ENCODE measurements at regions not wholly inside any gene's neighbourhood (a gene's known extent, or its start where the extent isn't known, plus 50 kb on each side); places are given as distances from the start of the nearest gene placed in this dataset.
"Not testable (repeated sequence)": the region's sequence is repeated elsewhere in the genome, so short reads cannot be mapped to it uniquely, and the experiment has no call there.

DNA sequence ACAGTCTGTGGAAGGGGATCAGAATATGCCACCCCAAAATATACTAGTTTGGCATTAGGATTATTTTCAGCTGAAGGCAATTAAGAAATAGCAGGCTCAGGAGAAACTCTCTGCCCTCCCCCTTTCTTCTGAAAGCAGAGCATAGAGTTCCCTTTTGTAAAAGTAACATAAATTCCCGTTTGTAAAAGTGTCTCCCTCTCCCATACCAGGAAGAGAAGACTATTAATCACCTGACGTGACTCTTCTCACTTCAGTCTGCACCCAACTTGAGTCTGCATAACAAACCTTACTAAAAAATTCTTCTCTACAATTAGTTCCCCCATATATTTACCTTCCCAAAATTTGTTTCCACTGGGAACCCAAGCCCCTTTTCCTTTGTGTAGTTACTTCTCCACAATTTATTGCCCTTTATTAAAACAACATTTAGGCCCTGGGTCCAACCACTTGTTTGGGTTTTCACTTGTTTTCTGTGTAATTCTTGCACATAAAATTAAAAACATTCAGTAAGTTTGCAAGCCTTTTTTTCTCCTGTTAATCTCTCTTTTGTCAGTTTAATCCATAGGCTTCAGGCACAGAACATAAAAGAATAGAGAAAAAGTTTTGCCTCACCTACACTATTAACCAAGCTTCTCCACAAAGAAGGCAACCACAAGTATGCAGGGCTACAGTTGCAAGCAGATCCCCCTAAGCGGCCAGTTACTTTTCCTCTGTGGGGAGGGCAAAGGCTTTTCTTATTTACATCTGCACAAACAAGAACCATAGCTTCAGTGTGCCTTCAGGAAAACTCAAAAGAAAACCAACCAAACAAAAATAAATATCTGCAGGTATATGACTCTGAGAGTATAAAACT, 73.8 kb upstream of the EPCAM start:
- DNase-seq, result no peak

DNA sequence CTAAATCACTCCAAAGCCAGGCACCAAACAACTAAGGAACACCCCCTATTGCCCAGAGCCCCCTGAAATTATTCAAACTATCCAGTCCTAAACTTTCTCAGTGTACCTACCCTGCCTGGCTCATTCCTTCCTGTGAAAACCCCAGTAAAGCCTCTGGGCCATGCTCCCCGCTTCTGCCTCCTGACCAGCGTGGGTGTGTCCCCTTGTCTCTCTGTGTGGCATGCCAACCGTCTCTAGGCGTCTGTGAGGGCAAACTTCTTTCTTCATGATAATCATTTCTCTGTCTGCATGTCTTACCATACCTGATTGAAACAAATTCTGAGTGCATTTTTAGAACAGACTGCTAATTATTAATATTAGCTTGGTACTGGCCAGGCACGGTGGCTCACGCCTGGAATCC, 75.1 kb upstream of the EPCAM start:
- no peak for DNase-seq

DNA sequence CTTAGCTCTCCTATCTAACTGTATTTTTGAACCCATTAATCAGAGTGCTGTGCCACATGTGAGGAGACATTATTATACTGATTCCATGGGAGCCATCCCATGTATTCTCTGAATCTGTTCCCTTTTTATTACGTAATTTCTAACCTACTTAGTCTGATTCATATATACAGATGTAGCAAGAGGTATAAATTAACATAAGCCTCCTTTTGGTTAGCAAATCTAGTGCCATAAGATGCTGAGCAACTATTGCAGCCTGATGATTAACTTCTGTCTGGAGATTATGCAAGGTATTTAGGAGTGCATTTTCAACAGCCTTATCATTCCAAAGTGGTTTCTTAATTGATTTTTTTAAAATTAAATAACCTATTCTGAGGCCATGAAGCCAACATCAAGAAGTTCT, 80.2 kb upstream of the EPCAM start:
- no peak for DNase-seq

DNA sequence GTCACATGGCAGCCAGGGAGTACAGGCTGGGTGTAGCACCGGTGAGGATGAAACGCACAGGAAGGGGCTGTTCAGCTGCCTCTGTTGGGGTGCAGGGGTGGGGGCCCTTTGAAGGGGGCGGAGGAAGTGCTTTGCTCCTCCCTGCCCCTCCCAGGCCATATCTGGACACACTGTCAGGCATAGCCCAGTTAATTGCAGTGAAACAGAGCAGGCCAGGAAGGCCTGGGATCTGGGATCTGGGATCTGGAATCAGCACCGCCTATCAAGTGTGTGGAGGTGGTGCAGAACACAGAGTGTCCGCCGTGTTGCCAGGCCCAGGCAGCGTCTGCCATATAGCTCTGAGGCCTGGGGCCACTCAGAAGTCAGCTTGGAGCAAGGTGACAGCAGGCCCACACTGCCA, 85.5 kb upstream of the EPCAM start:
- no peak for DNase-seq

DNA sequence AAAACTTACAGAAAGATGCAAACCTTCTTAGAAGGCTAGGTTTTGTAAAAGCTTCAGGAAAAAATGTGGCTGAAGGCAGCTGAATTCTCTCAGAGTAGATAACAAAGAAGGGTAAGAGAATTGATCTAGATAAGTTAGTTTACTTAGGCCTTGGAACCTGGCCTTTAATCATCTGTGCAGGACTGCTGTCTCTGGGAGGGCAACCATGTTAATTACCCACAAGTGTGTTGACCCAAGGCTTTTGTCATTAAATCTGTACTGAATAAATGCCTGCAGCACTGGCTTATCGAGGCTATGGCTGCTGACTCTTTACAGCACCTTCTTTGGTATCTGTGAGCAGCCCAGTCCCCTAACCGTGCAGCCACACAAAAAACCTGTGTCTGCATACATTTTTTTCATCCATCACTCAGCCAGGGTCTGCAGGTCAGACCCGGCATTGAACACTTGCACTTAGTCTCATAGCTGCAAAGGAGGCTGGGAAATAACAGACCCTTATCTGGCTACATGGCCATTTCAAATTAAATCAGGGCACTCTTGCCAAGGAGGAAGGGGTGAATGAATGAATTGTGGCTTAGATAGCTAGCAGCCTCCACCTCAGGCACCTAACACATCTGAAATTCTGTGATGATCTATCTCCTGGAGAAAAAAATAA, 86.4 kb upstream of the EPCAM start:
- no peak for DNase-seq

DNA sequence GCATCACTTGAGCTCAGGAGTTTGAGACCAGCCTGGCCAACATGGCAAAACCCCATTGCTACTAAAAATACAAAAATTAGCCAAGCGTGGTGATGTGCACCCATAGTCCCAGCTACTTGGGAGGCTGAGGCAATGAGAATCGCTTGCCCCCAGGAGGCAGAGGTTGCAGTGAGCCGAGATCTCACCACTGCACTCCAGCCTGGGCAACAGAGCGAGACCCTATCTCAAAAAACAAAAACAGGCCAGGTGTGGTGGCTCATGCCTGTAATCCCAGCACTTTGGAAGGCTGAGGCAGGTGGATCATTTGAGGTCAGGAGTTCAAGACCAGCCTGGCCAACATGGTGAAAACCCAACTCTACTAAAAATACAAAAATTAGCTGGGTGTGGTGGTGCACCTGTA, 89.6 kb upstream of the EPCAM start:
- not testable (repeated sequence) for DNase-seq

DNA sequence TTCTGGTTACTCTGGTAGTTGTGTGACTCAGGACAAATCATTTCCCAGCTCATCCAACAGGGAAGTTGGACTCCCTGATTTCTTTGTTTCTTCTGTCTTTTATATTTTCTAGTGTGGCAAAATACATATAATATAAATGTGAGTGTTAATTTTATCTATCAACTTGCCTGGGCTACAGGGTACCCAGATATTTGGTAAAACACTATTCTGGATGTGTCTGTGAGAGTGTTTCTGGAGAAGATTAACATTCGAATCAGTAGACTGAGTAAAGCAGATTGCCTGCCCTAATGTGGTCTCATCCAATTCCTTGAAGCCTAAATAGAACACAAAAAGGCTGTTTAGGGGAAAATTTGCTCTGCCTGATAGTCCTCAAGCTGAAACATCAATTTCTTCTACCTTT, 91.1 kb upstream of the EPCAM start:
- DNase-seq, result no peak

DNA sequence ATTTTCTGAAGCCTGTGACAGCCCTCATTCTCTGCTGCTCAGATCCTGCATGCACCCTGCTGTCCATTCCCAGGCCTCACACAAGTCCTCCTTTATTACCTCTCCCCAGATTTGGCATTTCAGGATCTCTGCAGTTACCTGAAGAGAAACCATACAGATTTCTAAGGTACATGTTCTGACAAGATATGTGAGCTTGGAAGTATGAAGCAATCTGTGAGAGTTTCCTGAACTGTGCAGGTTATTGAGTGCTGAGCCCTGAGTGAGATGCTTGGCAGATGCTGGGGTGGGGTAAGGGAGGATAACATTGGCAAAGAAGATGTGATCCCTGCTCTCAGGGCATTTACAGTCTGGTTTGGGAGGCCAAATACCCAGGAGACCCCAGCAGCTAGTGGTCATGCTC, 91.9 kb upstream of the EPCAM start:
- no peak for DNase-seq

DNA sequence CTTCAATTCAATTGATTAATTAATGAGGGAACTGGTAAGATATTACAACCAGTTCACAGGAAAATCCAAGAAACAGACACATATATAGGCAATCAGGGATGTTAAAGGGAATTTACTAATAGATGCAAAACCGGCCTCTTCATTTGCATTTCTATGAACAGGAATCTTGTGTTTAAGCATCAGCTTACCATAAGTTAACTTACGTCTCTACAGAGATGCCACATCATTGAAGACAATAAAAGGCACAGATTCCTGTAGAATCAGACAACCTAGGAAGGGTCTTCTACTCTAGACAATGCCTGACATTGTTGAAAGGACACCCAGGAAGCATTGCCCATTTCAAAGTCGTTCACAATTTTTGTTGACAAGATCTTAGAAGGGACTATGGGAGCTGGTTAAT, 93.0 kb upstream of the EPCAM start:
- no peak for DNase-seq

DNA sequence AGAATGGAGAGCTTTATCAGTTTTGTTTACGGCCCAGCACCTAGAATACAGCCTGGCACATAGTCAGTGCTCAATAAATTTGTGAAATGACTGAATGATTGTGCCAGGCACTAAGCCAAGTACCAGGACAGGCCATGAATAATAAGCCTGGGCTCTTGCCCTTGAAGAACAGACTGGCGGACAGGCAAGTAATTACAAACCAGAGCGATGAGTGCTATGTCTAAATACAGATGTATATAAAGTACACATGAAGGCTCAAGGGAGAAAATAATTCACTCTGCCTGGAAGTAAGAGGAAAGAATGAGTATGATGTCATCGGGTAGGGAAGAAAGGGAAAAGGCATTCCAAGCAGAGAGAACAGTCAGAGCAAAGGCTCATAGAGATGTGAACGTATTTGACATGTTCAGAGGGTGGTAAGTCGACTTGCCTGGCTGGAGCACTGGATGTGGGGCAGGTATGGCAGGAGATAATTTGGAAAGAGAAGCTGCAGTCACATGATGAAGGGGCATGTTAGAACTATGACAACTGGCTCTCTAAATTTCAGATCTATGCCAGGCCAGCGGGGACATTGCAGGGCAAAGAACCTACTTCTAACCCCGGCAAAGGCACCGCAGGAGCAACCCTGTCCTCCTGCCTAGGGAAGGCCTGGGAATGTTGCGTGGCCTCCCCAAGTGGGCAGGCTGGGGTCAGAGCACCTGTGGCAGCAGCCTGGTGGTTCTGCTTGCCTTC, 94.9 kb upstream of the EPCAM start:
- DNase-seq, result no peak

DNA sequence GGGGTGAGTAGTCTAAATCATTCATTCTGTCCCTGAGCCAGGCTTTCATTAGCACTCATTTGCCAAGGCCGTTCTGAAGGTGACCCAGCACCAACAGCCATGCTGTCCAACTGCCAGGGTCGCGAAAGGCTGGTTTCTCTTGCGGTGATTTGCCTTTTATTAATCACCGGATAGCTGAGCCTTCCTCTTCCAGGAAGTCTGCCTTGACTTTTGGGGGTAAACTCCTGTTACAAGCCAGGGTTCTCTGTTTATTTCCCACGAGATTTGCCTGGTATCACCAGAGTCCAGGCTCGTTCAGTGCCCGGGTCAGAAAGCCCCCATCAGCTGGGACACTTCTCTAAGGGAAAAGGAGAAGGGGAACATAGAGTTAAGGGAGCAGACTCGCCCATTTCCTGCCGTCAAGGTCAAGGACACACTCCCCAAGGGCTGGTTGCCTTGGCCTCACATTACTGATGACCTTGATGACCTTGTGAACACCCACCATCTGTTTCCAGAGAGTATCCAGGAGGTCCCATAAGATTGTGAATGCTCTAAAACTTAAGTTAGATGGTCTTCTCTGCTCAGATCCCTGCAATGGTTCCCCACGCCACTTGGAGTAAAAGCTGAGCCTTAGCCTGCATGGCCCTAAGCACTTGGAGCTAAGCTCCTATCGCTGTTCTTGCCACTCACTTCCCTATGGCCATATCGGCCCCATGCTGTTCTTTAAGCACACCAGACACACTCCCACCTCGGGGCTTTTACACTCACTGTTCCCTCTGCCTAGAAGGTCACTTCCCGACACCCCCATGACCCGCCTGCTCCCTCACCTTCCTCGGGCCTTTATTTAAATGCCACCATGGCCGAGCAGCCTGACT, 96.0 kb upstream of the EPCAM start:
- DNase-seq, result no peak

DNA sequence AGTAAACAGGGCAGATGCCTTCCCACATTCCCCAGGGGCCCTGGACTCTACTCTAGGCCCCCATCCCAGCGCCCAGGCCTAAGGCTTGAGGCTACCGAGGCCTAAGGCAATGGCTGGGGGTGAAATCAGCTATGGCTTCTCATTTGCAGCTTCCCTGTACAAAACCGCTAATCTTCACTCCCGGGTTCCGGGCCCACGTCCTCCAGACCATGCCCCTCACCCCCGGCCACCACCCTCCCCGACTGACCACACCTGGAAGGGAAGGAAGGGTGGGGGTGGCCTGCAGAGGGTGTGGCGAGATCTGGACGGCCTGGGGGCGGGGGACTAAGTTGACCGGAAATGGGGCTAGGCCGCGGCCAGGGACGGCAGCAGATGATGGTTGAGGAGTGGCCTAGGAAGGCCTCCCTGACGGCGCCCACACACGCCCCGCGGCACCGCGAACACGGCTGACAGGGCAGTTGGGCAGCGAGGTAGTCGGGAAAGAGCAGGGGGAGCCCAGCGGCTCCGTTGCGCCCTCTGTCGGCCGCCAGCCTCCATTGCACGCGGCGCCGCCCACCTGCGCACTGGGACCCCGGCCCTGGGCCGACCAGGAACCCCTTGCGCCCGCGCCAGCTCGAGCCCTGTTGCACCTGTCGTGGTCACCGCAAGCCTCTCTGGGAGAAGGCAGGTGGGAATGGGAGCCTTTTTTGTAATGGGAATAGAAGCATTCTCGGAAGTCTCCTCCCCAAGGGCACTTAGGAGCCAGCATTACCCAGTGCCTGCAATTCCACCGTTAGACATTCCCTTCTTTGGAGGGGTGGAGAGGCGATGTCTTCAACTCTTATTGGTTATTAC, 95.9 kb upstream of the CALM2 start:
- DNase-seq, result peak; percentile 54 to 69

DNA sequence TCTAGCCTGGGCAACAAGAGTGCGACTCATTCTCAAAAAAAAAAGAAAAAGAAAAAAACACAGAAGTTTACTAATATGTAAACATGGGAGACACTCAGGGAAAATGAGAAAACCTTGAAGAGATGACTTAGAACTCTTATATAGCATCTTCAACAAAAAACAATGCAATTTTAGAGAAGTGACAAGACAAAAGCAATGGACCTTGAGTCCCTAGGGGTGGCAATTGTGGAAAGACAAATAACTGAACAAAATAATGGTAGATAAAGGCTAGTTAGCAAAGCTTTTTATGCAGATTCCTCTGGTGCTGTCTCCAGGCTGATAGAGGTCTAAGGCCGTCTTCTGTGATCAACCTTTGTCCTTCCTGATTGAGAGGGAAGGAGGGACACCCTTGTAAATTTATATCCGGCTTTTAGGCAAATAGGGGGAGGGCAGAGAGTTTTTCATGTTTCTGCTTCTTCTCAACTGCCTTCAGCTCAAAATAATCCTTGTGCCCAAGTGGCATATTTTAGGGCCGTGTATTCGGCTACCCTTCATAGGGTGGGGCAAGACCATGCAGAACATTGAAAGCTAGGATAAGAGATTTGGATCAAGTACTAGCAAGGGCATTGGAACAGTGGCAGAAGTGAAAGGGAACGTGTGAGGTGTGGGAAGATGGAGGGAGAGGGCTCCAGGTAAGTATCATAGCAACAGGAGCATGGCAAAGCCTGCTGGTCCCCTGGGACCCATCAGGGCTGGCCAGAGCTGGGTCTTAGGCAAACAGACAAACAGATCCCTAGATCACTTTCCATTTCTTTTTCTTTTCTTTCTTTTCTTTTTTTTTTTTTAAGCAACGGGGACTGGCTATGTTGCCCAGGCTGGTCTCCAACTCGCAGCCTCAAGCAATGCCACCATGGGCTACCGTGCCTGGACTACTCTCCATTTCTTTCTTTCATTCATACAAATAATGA, 95.0 kb upstream of the CALM2 start:
- no peak for DNase-seq

DNA sequence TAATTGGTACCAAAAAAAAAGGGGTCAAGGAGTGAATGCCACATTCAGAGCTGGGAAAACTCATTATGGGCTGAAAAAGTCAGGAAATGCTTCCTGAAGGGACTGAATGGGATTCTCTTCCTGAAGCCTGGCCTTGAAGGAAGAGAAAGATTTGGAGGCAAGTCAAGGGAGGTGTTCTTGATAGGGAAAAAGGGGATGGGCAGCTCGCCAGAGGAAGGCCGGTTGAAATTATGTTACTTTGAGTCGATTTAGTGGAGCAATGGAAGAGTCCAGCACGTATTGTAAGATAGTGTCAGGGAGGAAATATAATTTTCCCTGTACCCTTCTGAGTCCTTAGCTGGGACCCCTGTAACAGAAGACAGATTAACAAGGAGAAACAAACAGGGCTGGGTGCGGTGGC, 94.1 kb upstream of the CALM2 start:
- DNase-seq, result no peak

DNA sequence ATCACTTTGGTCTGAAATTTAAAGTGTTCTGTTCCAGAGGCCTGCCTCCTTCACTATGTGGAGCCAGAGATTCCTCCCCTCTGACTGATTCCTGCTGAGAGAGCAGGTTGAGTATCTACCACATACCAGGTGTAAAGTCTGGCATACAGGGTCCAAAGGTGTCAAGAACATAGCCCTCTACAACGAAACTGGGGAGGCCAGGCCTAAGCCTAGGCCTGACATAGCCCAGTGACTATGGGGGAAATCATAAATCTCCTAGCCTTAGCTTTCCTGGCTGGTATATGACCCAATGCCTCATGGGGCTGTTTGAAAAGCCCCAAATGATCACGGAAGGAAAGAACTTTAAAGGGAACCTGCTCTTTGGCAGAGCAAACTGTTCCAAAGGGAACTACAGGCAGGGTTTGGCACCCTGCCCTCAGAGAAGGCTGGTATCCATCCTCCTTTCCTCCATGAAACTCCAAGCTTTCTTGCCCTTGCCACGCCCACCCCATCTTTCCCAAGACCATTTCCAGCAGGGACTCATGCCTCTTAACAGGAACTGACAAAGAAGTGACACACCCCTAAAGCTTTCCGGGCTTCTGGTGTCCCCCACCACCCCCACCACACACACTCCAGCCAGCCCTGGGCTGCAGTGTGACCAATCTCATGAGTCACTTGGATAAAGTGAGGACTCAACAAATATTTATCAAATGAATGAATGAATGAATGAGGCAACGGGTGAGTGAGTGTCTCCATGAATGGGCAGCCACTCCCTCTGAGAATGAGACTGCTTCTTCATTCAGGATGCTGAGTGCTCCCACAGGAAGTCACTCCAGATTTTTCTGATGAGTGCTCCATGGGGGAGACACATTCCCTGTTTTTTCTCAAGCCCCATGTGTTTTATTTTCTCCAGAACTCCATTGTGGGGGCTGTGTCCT, 93.3 kb upstream of the CALM2 start:
- no peak for DNase-seq

DNA sequence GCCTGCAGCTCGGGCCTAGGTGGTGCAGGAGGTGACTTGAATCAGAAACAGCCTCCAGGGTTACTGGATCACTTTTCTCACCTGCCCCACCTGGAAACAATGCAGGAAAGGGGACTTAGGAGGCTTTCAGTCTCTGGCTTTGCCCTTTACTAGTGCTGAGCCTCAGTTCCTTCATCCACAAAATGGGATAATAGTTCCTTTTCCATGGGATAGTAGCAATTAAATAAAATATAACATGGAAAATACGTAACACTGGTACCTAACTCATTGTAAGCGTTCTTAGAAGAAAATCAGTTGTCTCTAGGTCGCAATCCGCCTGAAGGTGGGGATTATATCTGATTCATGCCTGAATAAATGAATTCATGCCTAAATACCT, 91.4 kb upstream of the CALM2 start:
- DNase-seq, result no peak

DNA sequence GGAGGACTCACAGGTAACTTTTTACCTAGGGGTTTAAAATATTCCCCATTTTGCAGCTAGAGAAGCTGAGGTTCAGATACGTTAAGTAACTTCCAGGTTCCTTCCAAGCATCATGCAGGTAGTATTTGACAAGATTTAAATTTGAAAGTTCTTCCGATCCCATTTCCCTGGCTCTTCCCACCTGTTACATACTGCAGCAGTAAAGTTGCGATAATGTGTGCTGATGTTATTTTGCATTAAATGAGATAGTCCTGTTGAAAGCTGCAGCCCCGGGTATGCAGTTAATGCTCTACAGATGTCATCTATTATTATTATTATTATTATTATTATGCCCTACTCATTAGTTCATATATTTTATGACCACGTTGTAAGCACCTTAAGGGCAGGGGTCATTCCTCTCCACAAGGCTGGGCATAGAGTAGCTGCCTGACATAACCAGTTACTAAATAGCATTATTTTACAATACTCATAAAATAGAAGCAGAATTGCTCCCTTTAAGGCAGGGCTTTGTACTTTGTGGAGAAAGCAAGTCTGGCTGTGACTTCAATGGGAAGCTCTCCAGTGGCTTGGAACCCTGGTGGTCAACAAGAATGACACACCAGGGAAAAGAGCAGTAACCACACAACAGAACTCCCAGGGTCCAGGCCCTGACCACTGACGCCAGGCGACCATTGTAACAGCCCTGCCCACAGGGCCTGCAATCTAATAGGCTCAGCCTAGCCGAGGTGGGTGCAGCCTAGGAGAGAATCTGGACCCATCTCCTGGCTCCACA, 90.8 kb upstream of the CALM2 start:
- no peak for DNase-seq

DNA sequence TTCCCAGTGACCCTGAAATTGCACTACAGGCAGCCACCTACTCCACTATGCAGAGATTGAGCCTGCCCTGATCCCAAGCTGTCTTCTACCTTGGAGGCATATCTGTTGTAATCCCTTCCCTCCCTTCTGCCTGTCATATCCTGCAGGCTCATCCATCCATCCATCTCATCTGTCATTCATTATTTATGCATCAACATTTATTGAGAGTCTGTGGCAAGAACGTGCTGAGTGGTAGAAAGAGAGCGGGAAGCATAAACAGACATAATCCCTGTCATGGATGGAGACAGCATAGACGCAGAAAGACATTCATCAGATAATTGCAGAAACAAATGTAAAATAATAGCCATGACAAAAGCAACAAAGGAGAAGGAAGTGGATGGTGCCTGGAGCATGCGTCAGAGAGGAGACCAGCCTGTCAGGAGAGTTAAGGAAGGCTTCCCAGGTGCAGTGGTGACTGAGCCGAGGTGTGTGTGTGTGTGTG, 89.5 kb upstream of the CALM2 start:
- DNase-seq, result no peak

DNA sequence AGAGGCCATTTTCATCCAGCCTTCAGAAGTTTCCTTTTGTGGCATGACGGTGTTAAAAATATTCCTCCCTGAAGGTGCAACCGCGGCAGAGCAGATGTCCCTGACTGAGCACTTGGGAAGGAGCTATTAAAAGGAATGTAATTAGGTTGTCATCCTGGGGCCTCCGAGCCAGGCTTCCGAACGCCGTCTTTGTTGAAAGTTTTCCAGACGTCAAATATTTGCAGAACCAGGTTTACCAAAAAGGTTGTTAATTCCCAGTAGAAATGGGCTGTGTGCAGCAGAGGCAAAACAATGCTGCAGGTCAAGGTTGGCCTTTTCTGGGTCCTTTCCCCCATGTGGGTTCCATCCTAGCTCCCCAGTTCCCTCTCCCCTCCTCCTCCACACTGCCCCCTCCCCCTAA, 88.8 kb upstream of the CALM2 start:
- no peak for DNase-seq

All from stimulated activated CD4-positive, alpha-beta T cell treated with anti-CD3 and anti-CD28 coated beads, Interleukin-2, amount 100 ng/mL, for 48 hours (primary cell).